WTC11 (cell line): ENCODE measurements at regions not wholly inside any gene's neighbourhood (a gene's known extent, or its start where the extent isn't known, plus 50 kb on each side); places are given as distances from the start of the nearest gene placed in this dataset.

Source experiments
- CTCF ChIP-seq: fragments of 200-600 bp; IDR thresholded peaks from 2 replicates; pipeline ENCODE4 v1.8.0; 2022; ENCODE audit warnings: antibody characterized with exemption
- TEAD4 ChIP-seq: sonication (generic); formaldehyde crosslinking; IDR thresholded peaks from 2 replicates; pipeline ENCODE4 v1.8.0; 2022; ENCODE audit warnings: mild to moderate bottlenecking, missing genetic modification reagents

DNA sequence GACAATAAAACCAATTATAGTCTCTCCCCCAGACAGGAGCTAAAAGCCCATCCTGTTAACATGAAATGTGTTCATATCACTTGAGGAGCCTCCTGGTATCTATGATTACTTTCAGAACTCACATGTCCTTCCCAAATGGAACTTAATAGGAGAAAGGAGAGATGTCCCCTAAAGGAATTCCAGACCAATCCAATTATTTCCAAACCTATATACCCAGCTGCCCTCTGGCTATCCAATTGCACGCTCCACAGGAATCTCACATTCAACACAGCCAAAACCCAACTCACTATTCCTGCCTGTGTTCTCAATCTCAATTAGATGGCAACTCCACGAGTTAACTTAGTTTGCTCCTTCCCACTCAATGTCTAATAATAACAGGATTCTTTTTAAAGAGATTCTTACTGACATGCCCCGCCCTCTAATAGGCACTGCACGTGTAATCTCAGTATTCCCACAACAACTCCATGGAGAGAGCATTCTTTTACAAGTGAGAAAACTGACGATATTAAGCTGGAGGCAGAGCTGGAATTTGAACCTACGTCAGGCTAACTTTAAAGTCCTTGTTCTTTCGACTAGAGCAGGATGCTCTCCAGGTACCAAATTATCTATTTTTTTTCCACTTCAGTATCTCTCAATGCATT lies 59.1 kb upstream of the SEC16B start:
- no peak for TF ChIP-seq CTCF
- no peak for TF ChIP-seq TEAD4 (CRISPR knock-in tag)
